ENCODE measurements at regions not wholly inside any gene's neighbourhood (a gene's known extent, or its start where the extent isn't known, plus 50 kb on each side); places are given as distances from the start of the nearest gene placed in this dataset.

GRCh38 chr3:124385996-124386395, 344.3 kb upstream of the UMPS start:
- TF ChIP-seq POLR2A (IDR thresholded peaks at IDR 0.05), result no peak
- TF ChIP-seq CTCF (IDR thresholded peaks at IDR 0.05), result no peak
